ENCODE measurements at regions not wholly inside any gene's neighbourhood (a gene's known extent, or its start where the extent isn't known, plus 50 kb on each side); places are given as distances from the start of the nearest gene placed in this dataset.
A peak's percentile ranks its signal among the peaks of the same experiment; 100 is the strongest.

- Histone ChIP-seq H3K4me3 (peak overlapping the region in 1 of 4 donors; percentile 8), H3K4me1 (no peaks in the 10 kb centered on the region), H3K27me3 (no peaks in the 10 kb centered on the region), H3K27ac (no peak overlapping the region), H3K36me3 (no peaks in the 10 kb centered on the region), H3K9me3 (no peaks in the 10 kb centered on the region)
- no peak for TF ChIP-seq CTCF (IDR thresholded peaks at IDR 0.05)
- TF ChIP-seq POLR2A (IDR thresholded peaks at IDR 0.05) = no peak
- WGBS, 2 donors = 40 to 54% methylated on average over 4 of the region's 4 CpGs
- no peak for DNase-seq
- intact Hi-C loops (cut with DNase I) = no loop called here
Measured at GRCh38 chr5:4258170-4258569, 662.5 kb downstream of the IRX1 start.

GRCh38 chr5:4271193-4271592, 675.6 kb downstream of the IRX1 start:
- no peak for DNase-seq

GRCh38 chr5:4275232-4275631, 679.6 kb downstream of the IRX1 start:
- peaks cover 0 to 9% (median 0%) of the 10 kb centered on the region in 3 donors for H3K9me3 ChIP-seq
- intact Hi-C loops (cut with DNase I) = no loop called here

More at GRCh38 chr5:4271193-4271592, 675.6 kb downstream of the IRX1 start:
- 76 to 94% methylated on average over 2 of the region's 2 CpGs for WGBS, 2 donors
- no peak for TF ChIP-seq CTCF (IDR thresholded peaks at IDR 0.05)
- no peak for TF ChIP-seq POLR2A (IDR thresholded peaks at IDR 0.05)
- Histone ChIP-seq H3K36me3 (no peaks in the 10 kb centered on the region), H3K27ac (no peak overlapping the region), H3K27me3 (no peaks in the 10 kb centered on the region), H3K9me3 (peaks cover 0 to 9% (median 0%) of the 10 kb centered on the region in 3 donors), H3K4me3 (no peak overlapping the region), H3K4me1 (no peaks in the 10 kb centered on the region)
- intact Hi-C loops (cut with DNase I) = no loop called here

GRCh38 chr5:4294878-4295277, 699.2 kb downstream of the IRX1 start:
- Histone ChIP-seq H3K4me1 (no peaks in the 10 kb centered on the region), H3K27ac (no peak overlapping the region), H3K27me3 (no peaks in the 10 kb centered on the region), H3K36me3 (no peaks in the 10 kb centered on the region), H3K9me3 (no peaks in the 10 kb centered on the region), H3K4me3 (no peak overlapping the region)
- DNase-seq = no peak
- intact Hi-C loops (cut with DNase I) = no loop called here
- 67 to 84% methylated on average over 6 to 9 of the region's 9 CpGs for WGBS, 2 donors
- TF ChIP-seq CTCF (IDR thresholded peaks at IDR 0.05) = no peak
- no peak for TF ChIP-seq POLR2A (IDR thresholded peaks at IDR 0.05)

More at GRCh38 chr5:4275232-4275631, 679.6 kb downstream of the IRX1 start:
- H3K36me3 ChIP-seq = no peaks in the 10 kb centered on the region
- TF ChIP-seq CTCF (IDR thresholded peaks at IDR 0.05) = no peak
- TF ChIP-seq POLR2A (IDR thresholded peaks at IDR 0.05) = no peak
- no peaks in the 10 kb centered on the region for H3K27me3 ChIP-seq
- no peak overlapping the region for H3K4me3 ChIP-seq
- no peaks in the 10 kb centered on the region for H3K4me1 ChIP-seq
- DNase-seq = no peak
- WGBS, 2 donors = 58 to 64% methylated on average over 8 of the region's 8 CpGs
- H3K27ac ChIP-seq = no peak overlapping the region

GRCh38 chr5:4295663-4296339, 700.2 kb downstream of the IRX1 start:
- Histone ChIP-seq H3K27me3 (no peaks in the 10 kb centered on the region), H3K9me3 (no peaks in the 10 kb centered on the region), H3K36me3 (no peaks in the 10 kb centered on the region), H3K4me3 (no peak overlapping the region), H3K4me1 (no peaks in the 10 kb centered on the region), H3K27ac (no peak overlapping the region)
- intact Hi-C loops (cut with DNase I) = no loop called here
- no peak for TF ChIP-seq POLR2A (IDR thresholded peaks at IDR 0.05)
- peak in 2 of 6 experiments; percentile 23 to 24 for TF ChIP-seq CTCF (IDR thresholded peaks at IDR 0.05)
- WGBS, 2 donors = 33 to 36% methylated on average over 12 to 13 of the region's 13 CpGs
- no peak for DNase-seq

Measured in esophagus squamous epithelium (tissue), 5 donors.